ENCODE measurements at regions not wholly inside any gene's neighbourhood (a gene's known extent, or its start where the extent isn't known, plus 50 kb on each side); places are given as distances from the start of the nearest gene placed in this dataset.

- TF ChIP-seq ATF3 (IDR thresholded peaks at IDR 0.05; ENCODE audit: insufficient read depth, low read depth, low read length): no peak
- TF ChIP-seq CBX8 (IDR thresholded peaks at IDR 0.05; ENCODE audit: borderline replicate concordance, low read depth, low read length): no peak
- no peak for TF ChIP-seq JUND (IDR thresholded peaks at IDR 0.05; ENCODE audit: low read length)
- TF ChIP-seq GABPA (IDR thresholded peaks at IDR 0.05; ENCODE audit: borderline replicate concordance, insufficient read depth, low read length): no peak
- no peak for TF ChIP-seq JUN (IDR thresholded peaks at IDR 0.05; ENCODE audit: low read depth, low read length)
- no peak for TF ChIP-seq FOSL1 (IDR thresholded peaks at IDR 0.05; ENCODE audit: insufficient read depth, low read depth, low read length)
- no peak for TF ChIP-seq EZH2 (IDR thresholded peaks at IDR 0.05; ENCODE audit: low read depth, low read length, severe bottlenecking)
- TF ChIP-seq MAX (IDR thresholded peaks at IDR 0.05): no peak
- no peak for TF ChIP-seq SUZ12 (IDR thresholded peaks at IDR 0.05; ENCODE audit: low read length)
These were observed 137.3 kb upstream of the KBTBD8 start (continued) for GRCh38 chr3:66860771-66861170.

Measured in H1 (cell line).